Esophagus muscularis mucosa (tissue), 4 donors: ENCODE measurements at regions not wholly inside any gene's neighbourhood (a gene's known extent, or its start where the extent isn't known, plus 50 kb on each side); places are given as distances from the start of the nearest gene placed in this dataset.

Source experiments
- DNase-seq: peaks from one replicate; pipeline ENCODE4 v3.0.0-alpha.2; 2017; ENCODE audit errors: extremely low spot score
- H3K27ac ChIP-seq, 4 donors: fragments of 200-600 bp; sonication (generic); replicated peaks in 1 of 4; 1 replicate in 3 of 4; 2 replicates in 1 of 4; pipeline ENCODE4 v1.5.1; 2016 to 2019; ENCODE audit warnings: mild to moderate bottlenecking in 1 of 4
- H3K27me3 ChIP-seq, 4 donors: fragments of 200-600 bp; sonication (generic); one replicate each; pipeline versions ENCODE4 v1.5.1 to v1.6.0; 2016 to 2019
- H3K36me3 ChIP-seq, 4 donors: fragments of 200-600 bp; sonication (generic); one replicate each; pipeline ENCODE4 v1.5.1; 2016 to 2019
- H3K4me1 ChIP-seq, 4 donors: fragments of 200-600 bp; sonication (generic); one replicate each; pipeline ENCODE4 v1.5.1; 2016 to 2019
- H3K4me3 ChIP-seq, 4 donors: fragments of 200-600 bp; sonication (generic); 1 replicate in 2 of 4; 2 replicates in 2 of 4; pipeline ENCODE4 v1.5.1; 2016 to 2019; ENCODE audit warnings: mild to moderate bottlenecking in 4 of 4, moderate library complexity in 1 of 4
- H3K9me3 ChIP-seq, 4 donors: fragments of 200-600 bp; sonication (generic); 1 replicate in 3 of 4; 2 replicates in 1 of 4; pipeline ENCODE4 v1.5.1; 2016 to 2019
- CTCF ChIP-seq, 3 experiments: fragments of 200-600 bp in 2 of 3; fragments of 450-650 bp in 1 of 3; sonication (generic) in 2 of 3; IDR thresholded peaks; one replicate each; pipeline ENCODE4 v1.5.1; 2017 to 2019; ENCODE audit warnings: antibody characterized with exemption in 3 of 3, mild to moderate bottlenecking in 2 of 3, moderate library complexity in 1 of 3
- EP300 ChIP-seq: sonication (generic); formaldehyde crosslinking; IDR thresholded peaks from one replicate; pipeline ENCODE4 v1.6.1; 2017; ENCODE audit warnings: antibody characterized with exemption
- POLR2A ChIP-seq: fragments of 450-650 bp; IDR thresholded peaks from one replicate; pipeline ENCODE4 v1.6.1; 2017; ENCODE audit warnings: antibody characterized with exemption, moderate library complexity, mild to moderate bottlenecking, low read depth
- POLR2AphosphoS5 ChIP-seq, 2 donors: sonication (generic); formaldehyde crosslinking; IDR thresholded peaks; one replicate each; pipeline ENCODE4 v1.6.1; 2017; ENCODE audit warnings: antibody characterized with exemption in 2 of 2
- WGBS: methylation state at CpG from one replicate; pipeline ENCODE4 v1.1.5; 2018; 5-methylcytosine and 5-hydroxymethylcytosine counted together
- intact Hi-C: fragments of 100-400 bp; cut with DNase I; formaldehyde crosslinking; loops from one replicate; pipeline ENCODE4 v1.15.1; 2023

- DNase-seq = no peak
- intact Hi-C loops = no loop called here
Measured at GRCh38 chr11:15579287-15580001, 464.7 kb downstream of the INSC start.

GRCh38 chr11:15580056-15580774 lies 465.5 kb downstream of the INSC start:
- WGBS = 90% methylated on average over 1 of the region's 1 CpG
- H3K4me3 ChIP-seq = no peak overlapping the region

More at GRCh38 chr11:15579287-15580001, 464.7 kb downstream of the INSC start:
- no peak overlapping the region for H3K4me3 ChIP-seq
- no peak for TF ChIP-seq EP300
- TF ChIP-seq POLR2AphosphoS5 (IDR thresholded peaks at IDR 0.05) = no peak
- TF ChIP-seq POLR2A = no peak
- TF ChIP-seq CTCF (IDR thresholded peaks at IDR 0.05) = no peak
- no peaks in the 10 kb centered on the region for H3K4me1 ChIP-seq
- no peaks in the 10 kb centered on the region for H3K9me3 ChIP-seq
- no peak overlapping the region for H3K27ac ChIP-seq
- WGBS = 91% methylated on average over 12 of the region's 12 CpGs
- H3K36me3 ChIP-seq = no peaks in the 10 kb centered on the region
- no peaks in the 10 kb centered on the region for H3K27me3 ChIP-seq

GRCh38 chr11:15580775-15581095 lies 466.0 kb downstream of the INSC start:
- Histone ChIP-seq H3K4me1 (no peaks in the 10 kb centered on the region), H3K27me3 (no peaks in the 10 kb centered on the region), H3K27ac (no peak overlapping the region), H3K36me3 (no peaks in the 10 kb centered on the region), H3K9me3 (no peaks in the 10 kb centered on the region), H3K4me3 (no peak overlapping the region)
- DNase-seq = no peak
- 95% methylated on average over 3 of the region's 3 CpGs for WGBS
- no peak for TF ChIP-seq POLR2A
- no peak for TF ChIP-seq EP300
- no peak for TF ChIP-seq POLR2AphosphoS5 (IDR thresholded peaks at IDR 0.05)
- no peak for TF ChIP-seq CTCF (IDR thresholded peaks at IDR 0.05)
- intact Hi-C loops = no loop called here

More at GRCh38 chr11:15580056-15580774, 465.5 kb downstream of the INSC start:
- H3K27ac ChIP-seq = no peak overlapping the region
- H3K27me3 ChIP-seq = no peaks in the 10 kb centered on the region
- no peak for DNase-seq
- TF ChIP-seq CTCF (IDR thresholded peaks at IDR 0.05) (no peak), POLR2A (no peak), POLR2AphosphoS5 (IDR thresholded peaks at IDR 0.05) (no peak), EP300 (no peak)
- no peaks in the 10 kb centered on the region for H3K4me1 ChIP-seq
- no peaks in the 10 kb centered on the region for H3K36me3 ChIP-seq
- intact Hi-C loops = no loop called here
- no peaks in the 10 kb centered on the region for H3K9me3 ChIP-seq

GRCh38 chr11:15584158-15584557 lies 469.4 kb downstream of the INSC start:
- Histone ChIP-seq H3K36me3 (no peaks in the 10 kb centered on the region), H3K27ac (no peak overlapping the region), H3K4me3 (no peak overlapping the region), H3K27me3 (no peaks in the 10 kb centered on the region), H3K4me1 (peaks cover 0 to 8% (median 4%) of the 10 kb centered on the region in 4 donors), H3K9me3 (no peaks in the 10 kb centered on the region)
- no peak for TF ChIP-seq POLR2A
- TF ChIP-seq EP300 = no peak
- no peak for TF ChIP-seq POLR2AphosphoS5 (IDR thresholded peaks at IDR 0.05)
- no peak for TF ChIP-seq CTCF (IDR thresholded peaks at IDR 0.05)
- WGBS = 99% methylated on average over 5 of the region's 5 CpGs
- no peak for DNase-seq
- intact Hi-C loops = no loop called here
